Hepatic stellate cell (primary cell): ENCODE measurements at regions not wholly inside any gene's neighbourhood (a gene's known extent, or its start where the extent isn't known, plus 50 kb on each side); places are given as distances from the start of the nearest gene placed in this dataset.

Experiments used
- DNase-seq: peaks from one replicate; pipeline ENCODE4 v3.0.0; 2011; ENCODE audit warnings: low spot score

- DNase-seq, result no peak
These were observed 338.5 kb downstream of the CD83 start for GRCh38 chr6:14455876-14456648.

GRCh38 chr6:14456941-14457340, 339.4 kb downstream of the CD83 start:
- no peak for DNase-seq

DNA sequence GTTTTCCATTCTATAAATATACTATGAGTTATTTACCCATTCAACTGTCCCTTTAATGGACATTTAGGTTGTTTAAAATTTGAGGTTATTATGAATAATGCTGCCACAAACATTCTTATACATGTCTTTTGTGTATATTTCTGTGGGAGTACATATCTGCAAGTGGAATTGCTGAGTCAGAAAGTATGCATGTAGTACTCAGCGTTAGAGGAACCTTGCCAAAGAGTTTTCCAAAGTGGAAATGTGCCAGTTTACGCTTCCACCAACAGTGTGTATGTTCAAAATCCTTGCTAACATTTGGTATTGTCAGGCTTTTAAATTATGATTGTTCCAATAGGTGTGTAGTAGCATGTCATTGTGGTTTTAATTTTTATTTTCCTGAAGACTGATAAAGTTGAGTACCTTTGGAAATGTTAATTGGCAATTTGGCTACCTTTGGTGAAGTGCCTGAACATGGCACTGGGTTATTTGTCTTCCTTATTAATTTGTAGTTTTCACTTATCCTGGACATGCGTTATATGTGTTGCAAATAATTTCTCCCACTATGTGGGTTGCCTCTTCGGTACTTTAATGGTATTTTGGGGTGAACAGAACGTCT, 341.2 kb downstream of the CD83 start:
- peak; percentile 54 for DNase-seq

DNA sequence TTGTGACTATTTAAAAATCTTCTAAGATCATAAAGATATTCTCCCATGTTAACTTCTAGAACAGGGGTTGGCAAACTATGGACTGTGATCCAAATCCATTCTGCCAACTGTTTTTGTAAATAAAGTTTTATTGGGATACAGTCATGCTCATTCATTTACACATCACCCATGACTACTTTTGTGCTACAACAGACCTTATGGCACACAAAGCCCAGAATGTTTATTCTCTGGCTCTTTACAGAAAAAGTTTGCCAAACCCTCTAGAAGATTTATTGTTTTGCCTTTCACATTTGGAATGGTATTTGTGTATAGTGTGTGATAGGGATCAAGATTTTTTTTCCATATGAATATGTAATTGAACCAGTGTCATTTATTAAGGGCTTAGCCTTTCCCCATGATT, 341.7 kb downstream of the CD83 start:
- DNase-seq, result no peak

GRCh38 chr6:14460556-14460955, 343.0 kb downstream of the CD83 start:
- no peak for DNase-seq

- no peak for DNase-seq
These were observed 344.6 kb downstream of the CD83 start for GRCh38 chr6:14462135-14462534.

GRCh38 chr6:14462566-14462965, 345.0 kb downstream of the CD83 start:
- no peak for DNase-seq

DNA sequence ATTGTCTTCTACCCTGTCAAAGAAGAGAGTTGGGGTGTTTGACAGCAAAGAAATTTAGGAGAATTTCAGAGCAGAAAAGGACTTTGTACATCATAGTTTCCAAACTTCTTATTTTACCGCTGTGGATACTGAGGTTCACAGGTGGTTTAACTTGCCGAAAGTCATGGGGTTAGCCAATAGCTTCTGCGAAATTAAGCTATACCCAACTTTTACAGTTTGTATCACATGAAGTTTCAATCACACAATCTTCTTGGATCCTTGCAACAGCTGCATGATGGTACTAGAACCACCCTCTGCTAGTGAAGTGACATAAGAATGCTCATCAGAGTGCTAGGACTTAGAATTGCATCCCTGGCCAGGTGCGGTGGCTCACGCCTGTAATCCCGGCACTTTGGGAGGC, 345.5 kb downstream of the CD83 start:
- no peak for DNase-seq

- DNase-seq, result no peak
These were observed 346.5 kb downstream of the CD83 start for GRCh38 chr6:14464055-14464454.

GRCh38 chr6:14464716-14465115, 347.1 kb downstream of the CD83 start:
- no peak for DNase-seq

GRCh38 chr6:14466278-14466677, 348.7 kb downstream of the CD83 start:
- DNase-seq, result no peak

GRCh38 chr6:14467591-14467990, 350.0 kb downstream of the CD83 start:
- DNase-seq, result peak; percentile 24

DNA sequence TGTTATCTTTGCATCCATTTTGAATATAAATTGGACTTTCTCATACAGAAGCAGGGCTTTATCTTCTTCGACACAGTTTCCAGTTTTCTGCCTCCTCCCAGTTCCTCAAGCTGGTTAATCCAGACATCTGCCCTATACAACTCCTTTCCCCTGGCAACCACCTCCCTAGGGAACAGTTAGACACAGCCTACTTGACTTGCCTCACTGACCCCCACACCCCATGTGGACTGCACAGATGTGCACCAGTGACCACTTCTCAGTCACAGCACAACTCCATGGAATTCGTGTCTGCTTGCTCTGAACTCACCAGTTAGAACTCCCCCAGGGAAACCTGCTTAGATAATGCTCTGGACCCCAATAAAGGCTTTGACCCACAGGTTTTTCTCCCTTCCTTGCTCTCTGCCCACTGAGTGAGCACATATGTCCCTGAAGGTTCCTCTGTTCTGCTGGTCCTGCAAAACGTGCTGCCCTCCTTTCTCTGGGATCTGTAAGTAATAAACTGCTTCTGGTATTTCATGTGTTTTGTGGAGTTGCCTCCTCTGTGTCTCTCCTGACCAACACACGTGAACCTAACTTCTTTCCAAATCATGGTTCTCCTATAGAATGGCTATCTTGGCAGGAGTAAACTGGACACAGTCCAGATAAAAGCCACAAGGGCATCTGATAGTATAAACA, 351.2 kb downstream of the CD83 start:
- DNase-seq, result no peak

- no peak for DNase-seq
These were observed 352.5 kb downstream of the CD83 start for GRCh38 chr6:14470101-14470500.

DNA sequence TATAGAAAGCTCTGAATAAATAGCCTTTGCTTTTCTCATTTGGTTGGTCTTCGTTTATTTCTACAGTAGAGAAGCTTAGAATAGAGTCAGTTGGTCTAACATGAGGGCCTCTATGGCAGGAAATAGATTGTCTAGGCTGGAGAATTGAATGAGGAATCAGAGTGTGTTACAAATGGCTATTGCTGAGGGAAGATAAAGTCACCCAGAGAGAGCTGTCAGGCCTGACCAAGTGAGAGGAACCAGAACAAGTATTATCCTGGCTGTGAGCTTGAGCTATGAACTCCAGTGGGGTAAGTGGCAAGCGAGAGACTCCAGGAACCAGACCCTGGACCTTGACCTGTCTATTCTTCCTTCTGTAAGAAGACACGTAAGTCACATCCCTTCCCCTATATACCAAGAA, 353.1 kb downstream of the CD83 start:
- DNase-seq, result no peak

DNA sequence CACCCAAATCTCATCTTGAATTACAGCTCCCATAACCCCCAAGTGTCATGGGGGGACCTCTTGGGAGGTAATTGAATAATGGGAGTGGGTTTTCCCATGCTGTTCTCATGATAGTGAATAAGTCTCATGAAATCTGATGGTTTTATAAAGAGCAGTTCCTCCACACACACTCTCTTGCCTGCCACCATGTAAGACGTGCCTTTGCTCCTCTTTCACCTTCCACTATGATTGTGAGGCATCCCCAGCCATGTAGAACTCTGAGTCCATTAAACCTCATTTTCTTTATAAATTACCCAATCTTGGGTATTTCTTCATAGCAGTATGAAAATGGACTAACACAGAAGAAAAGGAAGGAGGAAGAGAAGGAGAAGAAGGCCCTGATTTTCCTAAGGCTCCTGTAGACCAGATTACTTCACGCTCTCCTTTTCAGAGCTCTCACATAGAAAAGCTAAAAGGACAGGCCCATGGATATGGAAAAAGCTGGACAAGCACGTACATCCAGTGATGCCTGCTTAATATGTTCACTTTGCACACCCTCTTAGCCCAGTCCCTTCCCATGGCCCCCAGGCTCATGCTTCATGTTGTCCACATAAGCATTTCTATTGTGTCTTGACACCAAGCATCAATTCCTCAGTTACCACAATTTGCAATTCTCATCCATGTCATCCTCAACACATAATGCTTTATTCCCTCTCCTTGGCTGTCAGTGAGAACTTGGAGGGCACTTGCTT, 354.8 kb downstream of the CD83 start:
- DNase-seq, result no peak

GRCh38 chr6:14472986-14473337, 355.4 kb downstream of the CD83 start:
- peak; percentile 39 for DNase-seq

DNA sequence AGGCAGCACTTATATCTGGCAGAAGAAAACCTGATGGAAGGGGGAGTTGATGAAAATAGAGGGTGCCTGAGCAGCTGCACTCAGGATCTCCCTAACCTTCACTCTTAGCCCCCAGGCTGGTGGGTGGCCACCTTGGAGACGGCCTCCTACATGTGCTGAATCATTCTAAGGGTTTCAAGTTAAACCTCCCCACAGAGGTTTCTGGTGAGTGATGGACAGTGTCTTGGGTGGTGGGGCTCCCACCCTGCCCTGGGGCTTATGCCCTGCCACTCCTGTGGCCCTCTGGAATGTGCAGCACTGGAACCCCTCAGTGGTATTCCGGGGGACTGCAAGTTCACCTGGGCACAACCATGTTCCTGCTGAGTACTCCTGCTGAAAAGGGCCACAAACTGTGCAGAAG, 357.2 kb downstream of the CD83 start:
- DNase-seq, result no peak

GRCh38 chr6:14475306-14475705, 357.7 kb downstream of the CD83 start:
- no peak for DNase-seq

GRCh38 chr6:14476793-14477531, 359.4 kb downstream of the CD83 start:
- peak; percentile 93 for DNase-seq

DNA sequence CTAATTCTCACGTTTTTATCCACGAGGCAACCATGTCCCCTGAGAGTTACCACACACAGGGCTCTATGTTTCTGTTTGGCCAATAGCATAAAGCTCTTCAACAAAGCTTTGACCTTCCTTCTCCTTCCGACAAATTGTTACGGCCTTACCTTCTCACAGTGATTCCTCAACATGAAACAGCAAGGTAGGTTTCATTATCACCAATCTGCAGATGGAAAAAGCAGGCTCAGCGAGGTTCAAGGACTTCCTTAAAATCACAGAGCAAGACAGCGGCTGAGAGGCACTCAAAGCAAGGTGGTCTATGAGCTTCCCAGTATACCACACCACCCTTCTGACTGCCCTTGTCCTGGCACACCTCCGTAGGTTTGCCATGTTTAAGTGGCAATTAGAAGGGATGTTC, 360.0 kb downstream of the CD83 start:
- DNase-seq, result no peak
